GM18858 (cell line): ENCODE measurements at regions not wholly inside any gene's neighbourhood (a gene's known extent, or its start where the extent isn't known, plus 50 kb on each side); places are given as distances from the start of the nearest gene placed in this dataset.
A peak's percentile ranks its signal among the peaks of the same experiment; 100 is the strongest.

ENCODE experiments used
- ATAC-seq: cut with Tn5 transposase; IDR thresholded peaks from one replicate; pipeline ENCODE4 v1.9.1; 2021; ENCODE audit not compliant: unreplicated experiment

DNA sequence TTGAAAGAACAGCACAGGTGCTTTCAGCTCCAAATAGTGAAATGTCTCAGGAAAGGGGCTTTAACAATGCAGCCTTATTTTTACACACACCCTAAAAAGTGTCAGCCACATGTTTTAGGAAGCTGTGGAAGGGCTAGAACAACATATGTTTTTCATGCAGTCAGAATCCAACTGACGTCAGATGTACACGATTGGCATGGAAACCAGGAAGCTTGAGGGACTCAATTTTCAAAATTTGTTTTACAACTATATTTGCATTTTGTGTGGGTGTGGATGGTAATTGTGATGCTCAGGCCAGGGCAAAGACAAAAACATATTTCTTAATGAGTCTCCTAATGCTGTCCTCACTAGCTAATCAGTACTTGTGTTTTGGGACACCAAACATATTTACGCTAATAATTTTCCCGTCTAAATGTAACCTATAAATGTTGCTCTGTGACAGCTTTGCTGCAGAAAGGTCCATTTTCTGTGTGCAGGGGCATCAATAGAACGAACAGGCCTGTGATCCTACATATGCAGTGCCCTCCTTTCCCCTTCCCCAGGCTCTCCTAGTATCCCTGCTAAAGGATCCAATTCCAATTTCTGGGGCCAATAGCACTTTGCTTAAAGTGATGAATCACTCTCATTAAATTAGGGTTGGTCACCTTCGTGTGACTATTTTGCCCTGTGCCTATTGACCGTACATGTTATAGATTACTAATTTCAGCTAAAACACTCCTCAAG is 434.0 kb upstream of the CDH5 start:
- no peak for ATAC-seq

DNA sequence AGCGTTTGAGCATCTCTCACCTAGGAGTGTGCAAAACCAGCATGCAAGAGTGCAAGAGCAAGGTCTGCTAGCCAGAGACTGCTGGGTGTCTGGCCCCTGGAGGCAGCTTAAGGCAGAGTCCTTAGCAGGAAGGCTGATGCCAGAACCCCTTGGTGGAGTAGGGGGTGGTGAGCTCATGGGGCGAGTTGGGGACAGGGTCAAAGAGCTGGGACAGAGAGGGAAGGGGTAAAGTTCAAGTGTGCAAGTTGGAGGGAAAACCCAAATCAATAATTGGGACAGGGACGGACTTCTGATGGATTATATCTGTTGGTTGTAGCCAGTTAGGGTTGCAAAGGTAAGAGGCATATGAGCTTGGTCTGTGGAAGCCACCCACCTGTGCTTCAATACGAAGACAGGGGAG is 443.6 kb upstream of the CDH5 start:
- ATAC-seq, result no peak

DNA sequence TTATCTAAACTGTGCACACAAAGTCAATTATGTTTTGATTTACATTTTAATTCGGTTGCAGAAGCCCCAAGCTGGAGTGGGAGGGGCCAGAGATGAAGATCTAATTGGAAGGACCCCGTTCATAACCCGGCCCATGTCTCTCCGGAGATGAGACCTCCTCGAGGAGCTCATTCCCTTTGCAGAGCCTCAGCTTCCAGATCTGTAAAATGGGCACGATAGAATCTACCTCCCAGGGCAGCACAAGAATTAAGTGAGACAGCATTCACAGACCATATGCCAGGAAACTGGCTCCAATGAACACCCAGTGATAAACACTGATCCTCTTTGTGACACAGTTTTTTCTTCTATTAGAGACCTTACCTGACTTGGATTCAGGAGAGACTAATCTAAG is 446.5 kb upstream of the CDH5 start:
- no peak for ATAC-seq

DNA sequence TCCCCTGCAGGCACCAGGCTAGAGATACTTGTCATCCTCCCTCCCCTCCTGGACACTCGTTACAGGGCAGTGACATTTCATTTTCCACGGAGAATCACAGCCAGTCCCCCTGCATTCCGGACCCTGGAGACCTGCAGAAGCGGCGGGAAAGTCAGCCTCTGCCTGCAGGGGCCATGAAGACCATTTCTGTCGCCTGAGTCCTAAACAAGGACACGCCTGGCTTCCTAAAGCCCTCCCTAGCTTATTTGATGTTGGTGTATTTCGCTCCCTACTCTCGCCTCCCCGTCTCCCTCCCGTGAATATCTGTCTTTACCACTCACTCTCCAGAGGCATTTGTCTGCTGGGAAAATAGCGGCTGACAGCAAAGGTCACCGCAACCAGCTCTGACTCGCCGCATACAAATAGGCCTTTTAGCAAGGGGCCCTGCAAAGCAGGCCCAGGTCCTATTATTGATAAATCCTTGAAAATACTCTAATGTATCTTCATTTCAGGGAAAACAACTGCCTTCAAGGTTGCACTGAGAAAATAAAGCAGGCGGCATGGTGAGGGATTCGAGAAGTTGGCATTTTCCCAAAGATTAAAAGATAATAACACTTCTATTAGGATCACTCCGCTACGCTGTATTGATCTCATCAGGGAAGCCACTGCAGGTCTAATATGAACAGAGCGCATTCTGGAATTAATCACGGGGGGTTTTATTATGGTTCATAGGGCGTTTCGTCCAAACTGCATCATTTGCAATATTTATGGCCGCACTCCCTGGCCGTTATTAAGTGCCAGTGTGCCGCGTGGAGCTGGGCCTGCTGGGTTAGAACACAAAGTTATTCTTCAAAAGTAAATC is 447.1 kb upstream of the CDH5 start:
- ATAC-seq, result no peak

DNA sequence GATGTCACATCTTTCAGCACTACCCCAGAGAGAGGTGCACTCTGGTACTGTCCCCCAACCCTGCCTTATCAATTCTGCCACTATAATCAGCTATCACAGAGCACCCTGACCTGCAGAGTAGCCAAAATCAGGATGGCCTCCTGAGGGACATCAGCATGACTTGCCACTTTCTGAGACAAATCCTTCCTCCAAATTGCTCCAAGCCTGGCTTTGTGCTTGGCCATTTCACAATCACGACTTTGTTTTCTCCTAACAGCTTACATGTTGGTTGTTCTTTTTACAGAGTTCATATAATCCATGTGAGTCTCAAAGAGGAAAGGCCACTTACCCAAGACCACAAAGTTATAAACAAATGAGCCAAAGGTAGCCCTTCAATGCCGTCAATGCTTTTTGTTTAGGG is 449.0 kb upstream of the CDH5 start:
- no peak for ATAC-seq

DNA sequence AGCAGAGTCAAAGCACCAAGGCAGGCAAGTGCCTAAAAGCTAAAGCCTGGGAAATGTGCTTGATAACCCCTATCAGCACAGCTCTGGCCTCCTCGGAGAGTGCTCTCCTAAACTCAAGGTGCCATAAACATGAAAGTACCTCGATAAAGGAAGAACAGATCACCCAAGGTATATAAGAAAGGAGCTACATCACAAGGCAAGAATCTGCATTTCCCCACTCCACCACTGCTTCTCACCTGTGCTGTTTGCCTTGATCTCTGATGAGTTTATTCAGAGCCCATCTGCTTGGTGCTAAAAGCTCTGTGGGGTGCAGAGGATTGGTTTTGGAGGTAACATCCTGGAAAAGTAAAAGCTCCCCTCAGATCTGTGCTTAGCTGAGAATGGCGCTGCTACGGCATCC is 449.5 kb upstream of the CDH5 start:
- ATAC-seq, result no peak

DNA sequence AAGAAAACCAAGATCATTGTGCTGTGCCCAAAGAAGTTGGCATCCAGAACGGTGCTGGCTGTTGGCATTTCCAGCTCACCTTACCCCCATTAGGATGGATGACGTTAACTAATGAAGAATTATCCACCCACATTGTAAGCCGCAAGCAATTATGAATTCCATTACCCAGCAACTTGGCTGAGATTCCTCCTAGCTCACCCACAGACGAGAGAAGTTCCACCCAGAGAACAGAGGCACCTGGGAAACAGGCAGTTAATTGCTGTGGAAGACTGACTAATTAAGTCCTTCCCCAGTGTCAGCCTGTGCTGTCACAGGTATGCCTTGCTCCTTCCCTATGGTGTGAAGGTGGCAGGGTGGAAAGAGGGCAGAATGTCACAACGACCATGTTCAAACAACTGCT is 456.2 kb upstream of the CDH5 start:
- no peak for ATAC-seq

DNA sequence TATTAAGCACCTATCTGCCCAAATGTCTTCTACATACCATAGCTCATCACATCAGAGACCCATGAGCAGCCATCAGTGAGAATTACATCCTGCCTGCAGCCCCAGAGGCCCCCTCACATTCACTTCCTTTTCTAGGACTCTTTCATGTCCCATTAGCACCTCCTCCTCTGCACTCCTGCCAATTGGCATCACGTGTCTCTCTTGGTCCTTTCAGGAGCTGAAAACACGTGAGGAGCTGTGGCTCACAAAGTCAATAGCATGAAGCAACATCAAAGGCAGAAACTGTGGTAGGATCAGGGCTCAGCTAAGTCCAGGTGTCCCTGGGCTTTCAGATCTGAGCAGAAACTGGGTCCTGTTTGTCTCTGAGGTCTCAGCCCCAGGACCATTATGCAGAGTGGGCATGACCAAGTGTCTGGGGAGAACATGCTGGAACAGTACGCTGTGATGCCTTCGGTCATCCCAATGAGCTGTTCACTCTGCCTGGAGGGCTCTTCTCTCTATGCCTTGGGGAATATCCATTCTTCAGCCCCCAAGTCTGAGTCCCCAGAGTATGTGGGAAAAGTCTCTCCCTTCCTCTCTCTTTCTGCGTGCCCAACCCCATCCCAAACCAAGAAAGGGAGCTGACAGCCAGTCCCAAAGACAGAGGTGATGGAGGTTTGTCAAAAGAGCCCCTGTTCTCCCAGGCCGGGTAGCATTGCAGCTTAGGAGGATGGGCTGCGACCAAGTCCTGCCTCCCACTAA is 457.0 kb upstream of the CDH5 start:
- peak; percentile 40 for ATAC-seq

DNA sequence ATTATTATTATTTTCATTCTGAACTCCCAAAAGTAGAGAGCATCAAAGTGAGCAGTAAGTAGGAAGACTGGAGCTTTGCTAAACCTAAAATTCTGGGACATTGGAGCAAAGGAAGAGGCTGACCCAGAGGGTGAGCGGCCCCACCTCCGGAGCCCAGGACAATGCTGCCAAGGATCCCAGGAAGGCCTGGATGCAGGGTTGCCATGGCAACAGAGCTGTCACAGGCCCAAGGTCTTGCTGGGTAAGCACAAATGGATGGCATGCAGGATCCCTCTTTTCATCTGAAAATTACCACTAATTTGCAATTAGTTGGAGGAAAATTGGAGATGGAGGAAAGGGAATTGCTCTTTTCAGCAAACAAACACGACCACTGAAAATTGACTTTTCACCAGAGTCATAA is 457.9 kb upstream of the CDH5 start:
- ATAC-seq, result no peak

DNA sequence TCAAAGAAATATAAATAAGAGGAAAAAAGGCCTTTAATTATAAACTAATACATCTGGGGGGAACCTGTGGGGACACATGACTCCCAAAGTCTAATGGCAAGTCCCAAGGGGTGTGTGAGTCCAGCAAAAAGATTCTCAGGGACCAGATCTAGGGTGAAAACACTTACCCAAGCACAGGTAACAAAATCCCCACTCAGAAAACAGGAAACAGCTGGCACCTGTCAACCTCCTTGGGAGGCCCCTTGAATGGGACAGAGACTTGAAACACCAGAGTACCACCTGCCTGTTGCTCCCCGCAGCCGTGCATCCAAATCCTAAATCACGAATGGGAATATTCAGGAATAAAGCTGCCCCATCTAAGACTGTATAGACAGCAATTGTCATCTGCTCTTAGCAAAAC is 461.2 kb upstream of the CDH5 start:
- ATAC-seq, result no peak

DNA sequence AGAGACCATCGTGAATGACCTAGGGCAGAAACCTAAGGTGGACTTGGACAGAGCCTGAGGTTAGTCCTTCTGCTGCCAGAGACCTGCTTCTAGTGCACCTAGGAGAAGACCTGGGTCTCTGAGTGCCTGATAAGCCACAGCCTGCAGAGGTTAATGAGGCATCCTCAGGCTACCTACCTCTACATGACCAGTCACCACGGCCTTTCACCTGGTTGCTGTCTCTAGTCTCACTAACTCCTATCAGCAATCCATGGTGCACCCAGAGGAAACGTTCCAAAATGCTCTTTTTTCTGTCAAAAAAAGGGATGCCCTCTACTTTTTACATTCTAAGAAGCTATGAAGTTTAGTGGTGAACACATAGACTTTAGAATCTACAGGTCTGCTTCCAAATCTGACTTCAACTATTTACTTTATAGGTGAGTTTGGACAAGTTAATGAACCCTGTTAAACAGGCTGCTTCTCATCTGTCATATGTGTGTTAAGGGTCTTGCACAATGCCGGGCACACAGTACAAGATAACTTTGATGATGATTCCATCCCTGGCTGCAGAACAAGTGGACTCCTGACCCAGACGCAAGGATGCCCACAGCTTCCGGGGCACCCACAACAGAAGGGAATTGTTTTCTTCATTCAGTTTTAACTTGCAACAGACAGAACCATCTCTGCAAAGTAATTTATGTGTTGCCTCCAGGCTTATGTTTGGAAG is 469.9 kb upstream of the CDH5 start:
- ATAC-seq, result no peak

DNA sequence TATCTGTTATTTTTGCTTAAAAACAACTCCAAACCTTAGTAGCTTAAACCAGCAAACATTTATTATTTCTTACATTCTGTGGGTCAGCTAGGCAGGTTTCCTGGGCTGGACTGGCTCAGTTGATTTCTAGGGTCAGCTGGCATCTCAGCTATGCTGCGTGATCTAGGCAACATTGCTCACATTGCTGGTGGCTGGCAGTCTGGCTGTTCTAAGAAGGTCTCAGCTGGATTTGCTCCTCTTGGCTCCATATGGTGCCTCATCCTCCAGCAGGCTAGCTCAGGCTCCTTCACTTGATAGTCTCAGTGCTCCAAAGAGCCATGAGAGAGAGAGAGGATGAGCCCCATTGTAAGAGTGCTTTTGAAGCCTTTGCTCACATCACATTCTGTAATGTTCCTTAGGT is 470.6 kb upstream of the CDH5 start:
- no peak for ATAC-seq

DNA sequence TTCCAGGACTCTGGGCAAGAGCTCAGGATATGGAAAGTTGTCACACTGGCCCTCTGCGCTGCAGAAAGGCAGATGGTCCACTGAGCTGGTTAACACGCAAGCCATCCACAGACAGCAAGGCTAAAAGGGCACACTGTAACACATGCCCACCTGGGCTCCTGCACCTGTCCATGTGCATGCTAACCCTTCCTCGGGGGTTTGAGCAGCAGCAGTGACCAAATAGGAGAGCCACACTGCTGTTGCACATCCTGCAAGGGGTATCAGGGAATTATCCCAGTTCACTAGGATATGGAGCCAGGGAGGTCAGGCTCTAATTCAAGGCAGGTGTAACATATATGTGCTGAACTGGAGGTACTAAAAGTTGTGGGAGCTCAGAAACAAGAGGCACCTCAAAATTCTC is 471.0 kb upstream of the CDH5 start:
- no peak for ATAC-seq

DNA sequence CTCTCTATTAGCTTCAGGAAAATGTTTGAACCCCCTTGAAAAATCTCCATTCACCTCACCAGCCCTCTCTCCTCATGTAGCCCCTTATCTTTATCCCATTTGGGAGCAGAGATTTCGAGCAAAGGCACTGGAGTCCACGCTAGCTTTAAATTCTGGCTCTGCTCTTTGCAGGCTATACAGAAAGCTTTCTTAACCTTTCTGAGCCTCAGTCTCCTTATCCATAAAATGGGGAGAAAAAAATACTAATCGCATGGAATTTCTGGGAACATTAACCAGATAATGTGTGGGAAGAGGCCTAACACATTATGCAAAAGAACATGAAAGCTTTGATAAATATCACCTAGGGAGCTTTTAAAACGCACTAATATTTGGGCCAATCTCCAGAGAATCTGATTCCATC is 476.3 kb upstream of the CDH5 start:
- no peak for ATAC-seq

DNA sequence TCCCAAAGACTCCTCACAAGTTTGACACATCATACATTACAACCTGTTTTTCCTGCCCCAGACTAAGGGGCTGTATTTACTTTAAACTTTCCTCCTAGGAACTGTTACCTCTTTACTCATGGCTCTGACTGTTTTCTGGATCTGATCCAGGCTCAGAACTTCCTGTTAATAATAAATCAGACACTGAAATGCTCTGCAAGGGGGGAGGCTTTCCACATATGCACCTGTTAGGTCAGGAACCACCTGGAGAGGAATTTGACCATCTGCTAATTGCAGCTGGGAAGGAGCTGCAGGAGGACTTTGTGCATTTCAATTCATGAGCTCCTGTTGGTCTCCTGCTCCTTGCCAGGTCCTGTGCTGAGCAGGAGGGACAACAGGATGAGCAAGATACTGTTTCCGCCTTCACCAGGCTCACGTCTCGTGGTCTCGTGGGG is 476.9 kb upstream of the CDH5 start:
- ATAC-seq, result no peak

DNA sequence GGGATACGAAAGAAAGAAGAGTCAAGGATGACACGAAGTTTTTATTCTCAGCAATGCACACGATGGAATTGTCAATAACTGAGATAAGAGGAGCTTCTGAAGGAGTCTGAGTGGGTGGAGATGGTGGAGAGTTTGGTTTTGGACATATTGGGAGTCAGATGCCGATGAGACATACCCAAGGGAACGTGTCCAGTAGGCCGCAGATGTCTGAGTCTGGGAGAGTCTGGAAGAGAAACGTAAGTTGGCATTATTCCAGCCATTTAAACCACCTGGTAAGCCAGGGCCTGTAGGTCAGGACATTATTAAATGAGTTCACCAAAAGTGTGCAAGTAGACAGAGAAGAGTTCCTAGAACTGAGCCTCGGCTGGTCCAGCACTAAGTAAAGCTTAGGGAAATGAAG is 478.3 kb upstream of the CDH5 start:
- no peak for ATAC-seq

DNA sequence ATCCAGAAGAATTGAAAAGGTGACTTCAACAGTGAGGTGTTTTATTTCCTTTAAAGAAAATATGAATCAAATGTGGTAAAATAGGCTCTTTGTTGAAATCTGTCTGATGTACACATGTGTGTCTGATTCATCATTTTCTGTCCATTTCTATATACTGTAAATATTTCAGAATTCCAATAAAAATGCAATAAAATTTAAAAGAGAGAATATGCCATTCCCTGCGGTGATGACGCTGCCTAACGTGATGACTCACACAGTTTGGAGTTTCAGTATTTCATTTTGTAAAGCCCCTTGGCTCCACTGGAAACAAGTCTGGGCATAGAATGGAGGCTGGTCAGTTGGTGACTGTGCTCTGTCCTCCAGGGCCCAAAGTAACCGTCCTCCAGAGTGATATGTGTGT is 482.5 kb upstream of the CDH5 start:
- no peak for ATAC-seq

DNA sequence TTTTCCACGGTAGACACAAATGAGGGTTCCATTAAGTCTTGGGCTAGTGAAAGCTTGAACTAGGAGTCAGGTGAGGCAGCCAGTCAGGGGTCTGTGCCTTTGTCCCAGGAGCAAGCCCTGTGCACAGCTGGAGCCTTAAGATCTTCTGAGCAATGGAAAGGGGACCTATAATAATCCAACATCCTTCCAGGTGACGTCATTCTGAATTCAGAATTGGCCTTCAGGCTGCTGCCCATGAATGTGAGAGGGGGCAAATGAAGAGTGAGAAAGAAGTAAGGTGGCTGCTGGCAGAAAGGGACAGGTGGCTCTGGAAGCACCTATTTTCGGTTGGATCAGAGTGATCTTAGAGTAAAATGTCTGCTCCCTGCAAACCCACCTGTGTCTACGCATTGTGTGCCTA is 488.1 kb upstream of the CDH5 start:
- no peak for ATAC-seq

DNA sequence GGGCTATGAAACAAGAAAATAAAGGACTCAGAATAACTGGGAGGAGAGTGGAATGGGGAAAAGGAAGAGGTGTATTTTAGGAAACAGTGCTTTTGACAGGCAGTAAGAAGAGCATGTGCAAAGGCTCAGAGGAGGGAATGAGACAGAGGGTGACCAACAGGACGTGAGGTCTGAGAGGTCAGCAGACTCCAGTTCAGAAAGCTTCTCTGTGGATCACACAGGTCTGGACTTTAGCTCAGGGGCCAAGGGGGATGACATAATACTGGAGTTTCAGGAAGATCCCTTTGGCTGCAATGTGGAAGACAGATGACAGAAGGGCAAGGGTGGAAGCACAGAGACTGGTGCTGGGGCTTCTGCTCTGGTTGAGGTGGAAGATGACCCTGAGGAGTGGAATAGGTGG is 489.9 kb upstream of the CDH5 start:
- no peak for ATAC-seq

DNA sequence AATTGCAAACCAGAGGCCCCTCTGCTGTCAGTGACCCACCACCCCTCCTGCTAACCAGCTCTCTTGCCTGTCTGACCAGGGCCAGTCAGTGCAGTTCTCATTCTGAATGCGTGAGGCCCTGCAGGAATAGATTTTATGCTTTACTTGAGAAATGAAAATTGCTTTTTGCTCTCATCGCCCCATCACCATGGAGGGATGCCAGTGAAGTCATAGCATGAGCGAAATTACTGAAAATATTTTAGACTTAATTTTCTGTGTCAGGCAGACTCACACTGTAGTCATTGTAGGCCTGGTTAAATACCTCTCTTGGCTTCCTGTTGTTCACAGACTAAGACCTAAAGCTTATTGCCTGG is 490.5 kb upstream of the CDH5 start:
- ATAC-seq, result no peak

DNA sequence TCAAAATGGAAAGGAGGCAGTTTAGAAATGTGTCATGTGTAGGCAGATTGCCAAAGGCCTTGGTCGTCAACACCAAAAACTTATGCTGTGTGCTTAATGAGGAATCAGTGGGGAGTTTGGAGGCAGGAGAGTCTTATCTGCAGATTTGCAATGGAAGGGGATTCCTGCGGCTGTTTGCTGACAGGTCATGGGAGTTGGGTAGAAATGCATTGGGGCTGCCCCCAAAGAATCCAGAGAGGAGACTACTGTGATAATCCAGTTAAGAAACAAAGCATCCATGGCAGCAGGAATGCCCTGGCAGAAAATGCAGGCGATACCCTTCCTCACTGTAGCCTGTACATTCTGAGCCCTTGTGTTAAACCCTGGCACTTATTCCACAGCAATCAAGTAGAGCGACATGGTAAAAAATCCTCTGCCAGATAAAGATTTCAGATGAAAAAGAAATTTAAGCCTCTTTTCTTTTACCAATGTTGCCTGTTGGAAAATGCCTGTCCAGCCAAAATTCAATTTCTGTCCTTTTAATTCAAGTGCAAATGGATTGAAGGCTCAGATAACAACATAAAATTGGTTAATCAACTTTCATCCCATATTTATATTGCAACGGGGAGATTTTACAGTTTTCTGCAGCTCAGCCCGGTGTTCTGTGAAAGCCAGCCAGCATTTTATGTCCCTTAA is 491.0 kb upstream of the CDH5 start:
- ATAC-seq, result no peak
